Gastroesophageal sphincter (tissue), 3 donors: ENCODE measurements at regions not wholly inside any gene's neighbourhood (a gene's known extent, or its start where the extent isn't known, plus 50 kb on each side); places are given as distances from the start of the nearest gene placed in this dataset.

Experiments used
- EP300 ChIP-seq: sonication (generic); formaldehyde crosslinking; IDR thresholded peaks from one replicate; pipeline ENCODE4 v1.6.1; 2017; ENCODE audit warnings: antibody characterized with exemption, mild to moderate bottlenecking
- POLR2A ChIP-seq, 2 donors: fragments of 450-650 bp; IDR thresholded peaks; one replicate each; pipeline ENCODE4 v1.6.1; 2017; ENCODE audit warnings: antibody characterized with exemption in 2 of 2, mild to moderate bottlenecking in 2 of 2, moderate library complexity in 1 of 2
- TF ChIP-seq, protein P1 (sequence below), 4 experiments: fragments of 200-600 bp in 2 of 4; fragments of 450-650 bp in 2 of 4; sonication (generic) in 1 of 4; IDR thresholded peaks; one replicate each; pipeline ENCODE4 v1.5.1; 2017 to 2019; ENCODE audit warnings: antibody characterized with exemption in 4 of 4, mild to moderate bottlenecking in 2 of 4, moderate library complexity in 2 of 4

DNA sequence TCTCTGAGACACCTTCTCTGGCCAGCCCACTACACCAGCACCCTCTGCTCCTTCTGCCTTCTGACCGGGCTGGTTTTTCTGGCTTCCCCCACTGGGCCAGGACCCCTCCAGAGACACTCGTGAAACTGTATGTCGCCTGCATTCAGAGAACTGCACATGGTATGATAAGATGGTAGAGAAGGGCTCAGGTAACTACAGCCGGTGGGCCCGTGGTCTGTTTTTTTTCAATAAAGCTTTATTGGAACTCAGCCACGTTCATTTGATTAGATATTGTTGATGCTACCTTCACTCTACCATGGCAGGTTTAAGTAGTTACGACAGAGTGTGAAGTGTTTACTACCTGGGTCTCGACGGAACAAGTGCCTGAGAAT, 514.0 kb downstream of the TBC1D22A start:
- TF ChIP-seq, protein P1, sequence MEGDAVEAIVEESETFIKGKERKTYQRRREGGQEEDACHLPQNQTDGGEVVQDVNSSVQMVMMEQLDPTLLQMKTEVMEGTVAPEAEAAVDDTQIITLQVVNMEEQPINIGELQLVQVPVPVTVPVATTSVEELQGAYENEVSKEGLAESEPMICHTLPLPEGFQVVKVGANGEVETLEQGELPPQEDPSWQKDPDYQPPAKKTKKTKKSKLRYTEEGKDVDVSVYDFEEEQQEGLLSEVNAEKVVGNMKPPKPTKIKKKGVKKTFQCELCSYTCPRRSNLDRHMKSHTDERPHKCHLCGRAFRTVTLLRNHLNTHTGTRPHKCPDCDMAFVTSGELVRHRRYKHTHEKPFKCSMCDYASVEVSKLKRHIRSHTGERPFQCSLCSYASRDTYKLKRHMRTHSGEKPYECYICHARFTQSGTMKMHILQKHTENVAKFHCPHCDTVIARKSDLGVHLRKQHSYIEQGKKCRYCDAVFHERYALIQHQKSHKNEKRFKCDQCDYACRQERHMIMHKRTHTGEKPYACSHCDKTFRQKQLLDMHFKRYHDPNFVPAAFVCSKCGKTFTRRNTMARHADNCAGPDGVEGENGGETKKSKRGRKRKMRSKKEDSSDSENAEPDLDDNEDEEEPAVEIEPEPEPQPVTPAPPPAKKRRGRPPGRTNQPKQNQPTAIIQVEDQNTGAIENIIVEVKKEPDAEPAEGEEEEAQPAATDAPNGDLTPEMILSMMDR (IDR thresholded peaks at IDR 0.05), result no peak
- TF ChIP-seq EP300 (no peak), POLR2A (IDR thresholded peaks at IDR 0.05) (no peak)
